Trophoblast cell (in vitro differentiated cells and primary cell): ENCODE measurements at regions not wholly inside any gene's neighbourhood (a gene's known extent, or its start where the extent isn't known, plus 50 kb on each side); places are given as distances from the start of the nearest gene placed in this dataset.
A peak's percentile ranks its signal among the peaks of the same experiment; 100 is the strongest.
"Not testable (repeated sequence)": the region's sequence is repeated elsewhere in the genome, so short reads cannot be mapped to it uniquely, and the experiment has no call there.

Experiments
- DNase-seq, 2 donors: peaks; one replicate each; pipeline ENCODE4 v3.0.0-alpha.2; 2016
- H2AFZ ChIP-seq: 2 replicates; pipeline ENCODE4 v1.6.1; 2013; ENCODE audit warnings: low read length, moderate library complexity, mild to moderate bottlenecking; ENCODE audit not compliant: insufficient read depth, poor library complexity
- H2AK5ac ChIP-seq: 2 replicates; pipeline ENCODE4 v1.6.1; 2013; ENCODE audit warnings: mild to moderate bottlenecking, low read length
- H2BK120ac ChIP-seq: 2 replicates; pipeline ENCODE4 v1.6.1; 2013; ENCODE audit warnings: low read length, mild to moderate bottlenecking, moderate library complexity; ENCODE audit not compliant: insufficient read depth, poor library complexity
- H2BK12ac ChIP-seq: 2 replicates; pipeline ENCODE4 v1.6.1; 2013; ENCODE audit warnings: mild to moderate bottlenecking, low read length, moderate library complexity
- H2BK5ac ChIP-seq: 2 replicates; pipeline ENCODE4 v1.6.1; 2013; ENCODE audit warnings: low read length, low read depth, moderate library complexity, mild to moderate bottlenecking; ENCODE audit not compliant: poor library complexity
- H3K14ac ChIP-seq: 2 replicates; pipeline ENCODE4 v1.6.1; 2013; ENCODE audit warnings: mild to moderate bottlenecking, low read length
- H3K18ac ChIP-seq: 2 replicates; pipeline ENCODE4 v1.6.1; 2013; ENCODE audit warnings: mild to moderate bottlenecking, low read length
- H3K23ac ChIP-seq: 2 replicates; pipeline ENCODE4 v1.6.1; 2013; ENCODE audit warnings: low read length
- H3K27ac ChIP-seq: 2 replicates; pipeline ENCODE4 v1.5.1; 2013; ENCODE audit warnings: low read depth, mild to moderate bottlenecking, inconsistent platforms, low read length, moderate library complexity
- H3K27me3 ChIP-seq: 2 replicates; pipeline ENCODE4 v1.6.1; 2013; ENCODE audit warnings: inconsistent platforms, mild to moderate bottlenecking, low read length, moderate library complexity; ENCODE audit not compliant: insufficient read depth
- H3K36me3 ChIP-seq, 2 experiments: 1 replicate in 1 of 2; 2 replicates in 1 of 2; pipeline ENCODE4 v1.6.1; 2013; ENCODE audit warnings: low read length in 2 of 2, mild to moderate bottlenecking in 2 of 2, moderate library complexity in 1 of 2; ENCODE audit not compliant: insufficient read depth in 2 of 2, control insufficient read depth in 1 of 2
- H3K4ac ChIP-seq: 2 replicates; pipeline ENCODE4 v1.6.1; 2013; ENCODE audit warnings: low read depth, mild to moderate bottlenecking, low read length, moderate library complexity
- H3K4me1 ChIP-seq, 2 experiments: 1 replicate in 1 of 2; 2 replicates in 1 of 2; pipeline ENCODE4 v1.6.1; 2013; ENCODE audit warnings: low read length in 2 of 2, mild to moderate bottlenecking in 2 of 2, moderate library complexity in 1 of 2; ENCODE audit not compliant: insufficient read depth in 2 of 2, control insufficient read depth in 1 of 2
- H3K4me2 ChIP-seq: 2 replicates; pipeline ENCODE4 v1.6.1; 2013; ENCODE audit warnings: inconsistent platforms, mild to moderate bottlenecking, low read length, moderate library complexity
- H3K4me3 ChIP-seq: 2 replicates; pipeline ENCODE4 v1.5.1; 2013; ENCODE audit warnings: mild to moderate bottlenecking, low read depth, low read length, inconsistent platforms
- H3K79me1 ChIP-seq: one replicate; pipeline ENCODE4 v1.6.1; 2013; ENCODE audit warnings: low read length
- H3K79me2 ChIP-seq: 2 replicates; pipeline ENCODE4 v1.6.1; 2013; ENCODE audit warnings: low read length, mild to moderate bottlenecking; ENCODE audit not compliant: control insufficient read depth, insufficient read depth, poor library complexity
- H3K9ac ChIP-seq: 2 replicates; pipeline ENCODE4 v1.6.1; 2013; ENCODE audit warnings: mild to moderate bottlenecking, low read length
- H3K9me3 ChIP-seq: 2 replicates; pipeline ENCODE4 v1.6.1; 2013; ENCODE audit warnings: low read depth, mild to moderate bottlenecking, control low read depth, inconsistent platforms, low read length; ENCODE audit not compliant: insufficient read depth
- H4K12ac ChIP-seq: 2 replicates; pipeline ENCODE4 v1.6.1; 2013; ENCODE audit warnings: low read depth, mild to moderate bottlenecking, low read length, moderate library complexity
- H4K8ac ChIP-seq: 2 replicates; pipeline ENCODE4 v1.6.1; 2013; ENCODE audit warnings: low read depth, mild to moderate bottlenecking, low read length, moderate library complexity
- H4K91ac ChIP-seq: one replicate; pipeline ENCODE4 v1.6.1; 2013; ENCODE audit warnings: low read depth, mild to moderate bottlenecking, low read length, moderate library complexity
- whole genome bisulfite sequencing: extraction: QIAGEN DNeasy Blood & Tissue Kit; methylation state at CpG from one replicate; pipeline ENCODE4 v1.1.7; 2013; ENCODE audit warnings: missing lambda C conversion rate; ENCODE audit not compliant: insufficient read length, insufficient coverage; ENCODE audit errors: extremely low coverage; 5-methylcytosine and 5-hydroxymethylcytosine counted together

- no peak overlapping the region for H3K4me3 ChIP-seq
- H3K9me3 ChIP-seq, result no peaks in the 10 kb centered on the region
- H2BK5ac ChIP-seq, result no peak overlapping the region
- no peak overlapping the region for H2BK12ac ChIP-seq
- H3K14ac ChIP-seq, result no peak overlapping the region
- H4K8ac ChIP-seq, result no peak overlapping the region
- H2AK5ac ChIP-seq, result no peak overlapping the region
- H4K91ac ChIP-seq, result no peak overlapping the region
- H4K12ac ChIP-seq, result no peak overlapping the region
- no peak overlapping the region for H3K18ac ChIP-seq
- H3K23ac ChIP-seq, result no peak overlapping the region
- H3K4ac ChIP-seq, result no peak overlapping the region
- H3K4me1 ChIP-seq, result peaks cover 0 to 3% of the 10 kb centered on the region in 2 experiments
- no peak overlapping the region for H2BK120ac ChIP-seq
- no CpG with 5 or more reads among the region's 13 CpGs for WGBS
- no peak overlapping the region for H3K4me2 ChIP-seq
- no peak overlapping the region for H3K9ac ChIP-seq
- peak; percentile 36 to 52 for DNase-seq
- H3K27ac ChIP-seq, result no peak overlapping the region
- H3K36me3 ChIP-seq, result no peaks in the 10 kb centered on the region
- no peaks in the 10 kb centered on the region for H3K79me1 ChIP-seq
- H3K27me3 ChIP-seq, result no peaks in the 10 kb centered on the region
- H3K79me2 ChIP-seq, result no peaks in the 10 kb centered on the region
- no peak overlapping the region for H2AFZ ChIP-seq
These were observed 73.1 kb upstream of the UCN3 start for GRCh38 chr10:5291501-5292195.

GRCh38 chr10:5292196-5292735 is 72.5 kb upstream of the UCN3 start:
- Histone ChIP-seq H3K23ac (no peak overlapping the region), H3K27me3 (no peaks in the 10 kb centered on the region), H2BK120ac (no peak overlapping the region), H2BK5ac (no peak overlapping the region), H3K14ac (no peak overlapping the region), H4K8ac (no peak overlapping the region), H3K18ac (no peak overlapping the region), H4K12ac (no peak overlapping the region), H2AFZ (no peak overlapping the region), H3K27ac (no peak overlapping the region), H3K79me2 (no peaks in the 10 kb centered on the region), H4K91ac (no peak overlapping the region), H3K36me3 (no peaks in the 10 kb centered on the region), H3K9me3 (no peaks in the 10 kb centered on the region), H2BK12ac (no peak overlapping the region), H3K9ac (no peak overlapping the region), H2AK5ac (no peak overlapping the region), H3K4me2 (no peak overlapping the region), H3K79me1 (no peaks in the 10 kb centered on the region), H3K4me3 (no peak overlapping the region), H3K4ac (no peak overlapping the region), H3K4me1 (peaks cover 0 to 3% of the 10 kb centered on the region in 2 experiments)
- DNase-seq, result no peak
- no CpG with 5 or more reads among the region's 7 CpGs for WGBS

- H3K14ac ChIP-seq, H3K4me1 ChIP-seq, H4K12ac ChIP-seq, H2BK120ac ChIP-seq, H3K27ac ChIP-seq, H3K4ac ChIP-seq, H2BK12ac ChIP-seq, H2AFZ ChIP-seq, H3K4me2 ChIP-seq, H3K36me3 ChIP-seq, H3K23ac ChIP-seq, H4K8ac ChIP-seq, H3K79me1 ChIP-seq, DNase-seq, H3K27me3 ChIP-seq, H3K18ac ChIP-seq, H3K9ac ChIP-seq, H4K91ac ChIP-seq, H2AK5ac ChIP-seq, H3K9me3 ChIP-seq, H3K4me3 ChIP-seq, H2BK5ac ChIP-seq, H3K79me2 ChIP-seq: not testable (repeated sequence)
- no CpG with 5 or more reads among the region's 2 CpGs for WGBS
These were observed 71.8 kb upstream of the UCN3 start for GRCh38 chr10:5292970-5293369.

- no peak overlapping the region for H3K9ac ChIP-seq
- no peak overlapping the region for H3K14ac ChIP-seq
- H3K4me3 ChIP-seq, result no peak overlapping the region
- no peak overlapping the region for H2BK12ac ChIP-seq
- no peak overlapping the region for H3K4ac ChIP-seq
- DNase-seq, result peak in 1 of 2 donors; percentile 29
- no peak overlapping the region for H2AK5ac ChIP-seq
- no CpG with 5 or more reads among the region's 15 CpGs for WGBS
- H3K79me2 ChIP-seq, result no peaks in the 10 kb centered on the region
- no peak overlapping the region for H3K4me2 ChIP-seq
- H3K36me3 ChIP-seq, result no peaks in the 10 kb centered on the region
- H2AFZ ChIP-seq, result no peak overlapping the region
- no peak overlapping the region for H4K8ac ChIP-seq
- H3K18ac ChIP-seq, result no peak overlapping the region
- H3K79me1 ChIP-seq, result no peaks in the 10 kb centered on the region
- no peak overlapping the region for H2BK5ac ChIP-seq
- peaks cover 0 to 3% of the 10 kb centered on the region in 2 experiments for H3K4me1 ChIP-seq
- H3K27ac ChIP-seq, result no peak overlapping the region
- H2BK120ac ChIP-seq, result no peak overlapping the region
- no peak overlapping the region for H4K91ac ChIP-seq
- no peaks in the 10 kb centered on the region for H3K9me3 ChIP-seq
- H3K27me3 ChIP-seq, result no peaks in the 10 kb centered on the region
- H4K12ac ChIP-seq, result no peak overlapping the region
- no peak overlapping the region for H3K23ac ChIP-seq
These were observed 70.8 kb upstream of the UCN3 start for GRCh38 chr10:5293691-5294550.
